Panc1 (cell line): ENCODE measurements at regions not wholly inside any gene's neighbourhood (a gene's known extent, or its start where the extent isn't known, plus 50 kb on each side); places are given as distances from the start of the nearest gene placed in this dataset.

ENCODE experiments used
- ATAC-seq: fragments of 200-7000 bp; cut with Tn5 transposase; 2 replicates; pipeline ENCODE4 v1.9.1; 2020; ENCODE audit warnings: mild to moderate bottlenecking, moderate library complexity
- BruUV-seq: library from RNA; stranded (reverse); fragments of 400-500 nt; replicated peaks from 2 replicates; lab custom pipeline; 2021; lab: Mats Ljungman, UMichigan
- CTCF ChIA-PET: fragments of 300-600 bp; sonication (Branson Sonifier 250); formaldehyde crosslinking; loops from one replicate; lab custom pipeline; 2022; ENCODE audit warnings: antibody characterized with exemption; lab: Charles Lee
- POLR2A ChIA-PET: fragments of 300-600 bp; sonication (Branson Sonifier 250); formaldehyde crosslinking; loops from one replicate; lab custom pipeline; 2022; ENCODE audit warnings: antibody characterized with exemption; lab: Charles Lee
- DNase-seq: peaks from one replicate; pipeline ENCODE4 v3.0.0-alpha.2; 2010; ENCODE audit warnings: low read depth, low spot score
- H3K27ac ChIP-seq: 2 replicates; pipeline ENCODE4 v1.5.1; 2011; ENCODE audit warnings: mild to moderate bottlenecking, low read length, inconsistent platforms
- H3K27me3 ChIP-seq: fragments of 200-500 bp; sonication (Bioruptor generic); 2 replicates; pipeline ENCODE4 v1.6.0; 2014; ENCODE audit warnings: low read length, inconsistent platforms; ENCODE audit not compliant: control insufficient read depth, insufficient read depth
- H3K36me3 ChIP-seq: fragments of 200-500 bp; sonication (Bioruptor generic); 2 replicates; pipeline ENCODE4 v1.5.1; 2014; ENCODE audit warnings: inconsistent platforms, mild to moderate bottlenecking, low read length, moderate library complexity; ENCODE audit not compliant: control insufficient read depth, insufficient read depth
- H3K4me1 ChIP-seq: 2 replicates; pipeline ENCODE4 v1.5.1; 2011; ENCODE audit warnings: inconsistent platforms, mild to moderate bottlenecking, low read length, moderate library complexity; ENCODE audit not compliant: control insufficient read depth, insufficient read depth
- H3K4me3 ChIP-seq, 2 experiments: 2 replicates each; pipeline ENCODE4 v1.5.1; 2011 to 2012; ENCODE audit warnings: low read depth in 2 of 2, low read length in 2 of 2, mild to moderate bottlenecking in 2 of 2, inconsistent platforms in 1 of 2, moderate library complexity in 1 of 2
- H3K9me3 ChIP-seq: fragments of 200-500 bp; sonication (Bioruptor generic); 2 replicates; pipeline ENCODE4 v1.5.1; 2014; ENCODE audit warnings: low read depth, mild to moderate bottlenecking, inconsistent platforms, low read length, moderate library complexity; ENCODE audit not compliant: control insufficient read depth, insufficient read depth
- CTCF ChIP-seq: fragments of 450-650 bp; IDR thresholded peaks from 2 replicates; pipeline ENCODE4 v1.5.1; 2017; ENCODE audit warnings: mild to moderate bottlenecking
- POLR2AphosphoS5 ChIP-seq: IDR thresholded peaks from 2 replicates; pipeline ENCODE4 v1.6.1; 2012; ENCODE audit warnings: mild to moderate bottlenecking, low read depth, low read length, moderate library complexity
- REST ChIP-seq, 2 experiments: IDR thresholded peaks; 2 replicates each; pipeline ENCODE4 v1.6.1; 2011 to 2012; ENCODE audit warnings: low read depth in 2 of 2, control low read depth in 1 of 2, low read length in 1 of 2, mild to moderate bottlenecking in 1 of 2, moderate library complexity in 1 of 2; ENCODE audit not compliant: insufficient read depth in 1 of 2
- SIN3A ChIP-seq: IDR thresholded peaks from 2 replicates; pipeline ENCODE4 v1.6.1; 2012; ENCODE audit warnings: low read depth, mild to moderate bottlenecking, low read length, moderate library complexity, borderline replicate concordance; ENCODE audit not compliant: insufficient read depth
- TCF7L2 ChIP-seq: IDR thresholded peaks from 2 replicates; pipeline ENCODE4 v1.6.1; 2011; ENCODE audit warnings: mild to moderate bottlenecking, low read depth, low read length, inconsistent platforms
- in situ Hi-C: cut with HindIII; loops from 2 replicates; pipeline ENCODE4 v1.10.0; 2016; ENCODE audit warnings: low sequenced_read_pairs, low pct_unique_long_range_greater_than_20kb
- intact Hi-C: fragments of 100-400 bp; cut with micrococcal nuclease; formaldehyde crosslinking; loops from one replicate; pipeline ENCODE4 v1.10.0; 2022; ENCODE audit not compliant: unreplicated experiment

- intact Hi-C loops (no loop called here), in situ Hi-C loops (no loop called here)
- ATAC-seq = no peak
- CTCF ChIA-PET = no interaction called here
- DNase-seq = no peak
- no TSS peak for BruUV-seq
- Histone ChIP-seq H3K4me1 (no peaks in the 10 kb centered on the region; the same call in 1 of the 2 replicates), H3K9me3 (no peaks in the 10 kb centered on the region), H3K36me3 (no peaks in the 10 kb centered on the region), H3K27ac (no peak overlapping the region), H3K4me3 (no peak overlapping the region), H3K27me3 (no peaks in the 10 kb centered on the region; the same call in 1 of the 2 replicates)
- POLR2A ChIA-PET = no interaction called here
- TF ChIP-seq SIN3A (no peak), REST (IDR thresholded peaks at IDR 0.05; ENCODE audit: insufficient read depth in 1 of 2, low read depth in 2 of 2, low read length in 1 of 2) (no peak), CTCF (no peak), POLR2AphosphoS5 (no peak), TCF7L2 (no peak)
Measured at GRCh38 chr16:86866986-86867722, 288.8 kb downstream of the FOXL1 start.

GRCh38 chr16:86868070-86868469 lies 289.7 kb downstream of the FOXL1 start:
- in situ Hi-C loops (no loop called here), intact Hi-C loops (no loop called here)
- ATAC-seq (no peak), DNase-seq (no peak)
- BruUV-seq = no TSS peak
- H3K9me3 ChIP-seq = no peaks in the 10 kb centered on the region
- ChIA-PET CTCF (no interaction called here), POLR2A (no interaction called here)
- H3K36me3 ChIP-seq = no peaks in the 10 kb centered on the region
- no peak overlapping the region for H3K4me3 ChIP-seq
- TF ChIP-seq POLR2AphosphoS5 (no peak), CTCF (no peak), TCF7L2 (no peak), REST (IDR thresholded peaks at IDR 0.05; ENCODE audit: insufficient read depth in 1 of 2, low read depth in 2 of 2, low read length in 1 of 2) (no peak), SIN3A (no peak)
- no peak overlapping the region for H3K27ac ChIP-seq
- no peaks in the 10 kb centered on the region; the same call in 1 of the 2 replicates for H3K27me3 ChIP-seq
- no peaks in the 10 kb centered on the region; the same call in 1 of the 2 replicates for H3K4me1 ChIP-seq
